Endodermal cell (in vitro differentiated cells): ENCODE measurements at regions not wholly inside any gene's neighbourhood (a gene's known extent, or its start where the extent isn't known, plus 50 kb on each side); places are given as distances from the start of the nearest gene placed in this dataset.

Experiments used
- DNase-seq: peaks from one replicate; pipeline ENCODE4 v3.0.0-alpha.2; 2017
- H3K27ac ChIP-seq: 2 replicates; pipeline ENCODE4 v1.5.1; 2013; ENCODE audit warnings: mild to moderate bottlenecking, low read depth, low read length, moderate library complexity
- H3K27me3 ChIP-seq: 2 replicates; pipeline ENCODE4 v1.6.1; 2013; ENCODE audit warnings: mild to moderate bottlenecking, low read length, moderate library complexity; ENCODE audit not compliant: insufficient read depth, control insufficient read depth, poor library complexity, severe bottlenecking
- H3K36me3 ChIP-seq: 2 replicates; pipeline ENCODE4 v1.7.0; 2013; ENCODE audit warnings: mild to moderate bottlenecking, low read length, moderate library complexity; ENCODE audit not compliant: control insufficient read depth, insufficient read depth
- H3K4me1 ChIP-seq: one replicate; pipeline ENCODE4 v1.7.0; 2013; ENCODE audit warnings: low read length; ENCODE audit not compliant: control insufficient read depth, insufficient read depth
- H3K4me3 ChIP-seq: 2 replicates; pipeline ENCODE4 v1.5.1; 2013; ENCODE audit warnings: mild to moderate bottlenecking, low read length, moderate library complexity
- H3K9ac ChIP-seq: 2 replicates; pipeline ENCODE4 v1.6.1; 2013; ENCODE audit warnings: mild to moderate bottlenecking, low read length, moderate library complexity; ENCODE audit not compliant: poor library complexity, severe bottlenecking; ENCODE audit errors: extremely low read depth
- H3K9me3 ChIP-seq: 2 replicates; pipeline ENCODE4 v1.6.1; 2013; ENCODE audit warnings: mild to moderate bottlenecking, low read length, moderate library complexity; ENCODE audit not compliant: control insufficient read depth
- H3K27ac Mint-ChIP-seq: 2 replicates; pipeline ENCODE4 v1.8.0; 2020; ENCODE audit warnings: mixed read lengths
- H3K27me3 Mint-ChIP-seq: 2 replicates; pipeline ENCODE4 v1.8.0; 2021; ENCODE audit warnings: mild to moderate bottlenecking, mixed read lengths; ENCODE audit not compliant: insufficient read depth
- H3K36me3 Mint-ChIP-seq: 2 replicates; pipeline ENCODE4 v1.8.0; 2020; ENCODE audit warnings: low read depth, mixed read lengths
- H3K4me1 Mint-ChIP-seq: 2 replicates; pipeline ENCODE4 v1.8.0; 2020; ENCODE audit warnings: mixed read lengths
- H3K4me3 Mint-ChIP-seq: 2 replicates; pipeline ENCODE4 v1.8.0; 2020; ENCODE audit warnings: mild to moderate bottlenecking, moderate library complexity, mixed read lengths
- H3K9me3 Mint-ChIP-seq: 2 replicates; pipeline ENCODE4 v1.8.0; 2020; ENCODE audit warnings: mild to moderate bottlenecking, mixed read lengths
- whole genome bisulfite sequencing, 2 experiments: methylation state at CpG; one replicate each; pipeline versions ENCODE4 v1.1.5 to v1.1.7; 2013; ENCODE audit warnings: missing lambda C conversion rate in 2 of 2, mixed read lengths in 1 of 2; ENCODE audit not compliant: insufficient coverage in 1 of 2, insufficient read length in 1 of 2; 5-methylcytosine and 5-hydroxymethylcytosine counted together
- TF ChIP-seq, protein P1 (sequence below): fragments of 200-600 bp; sonication (generic); conservative IDR thresholded peaks from 2 replicates; pipeline ENCODE4 v1.5.0; 2021; ENCODE audit warnings: antibody characterized with exemption, mild to moderate bottlenecking

DNA sequence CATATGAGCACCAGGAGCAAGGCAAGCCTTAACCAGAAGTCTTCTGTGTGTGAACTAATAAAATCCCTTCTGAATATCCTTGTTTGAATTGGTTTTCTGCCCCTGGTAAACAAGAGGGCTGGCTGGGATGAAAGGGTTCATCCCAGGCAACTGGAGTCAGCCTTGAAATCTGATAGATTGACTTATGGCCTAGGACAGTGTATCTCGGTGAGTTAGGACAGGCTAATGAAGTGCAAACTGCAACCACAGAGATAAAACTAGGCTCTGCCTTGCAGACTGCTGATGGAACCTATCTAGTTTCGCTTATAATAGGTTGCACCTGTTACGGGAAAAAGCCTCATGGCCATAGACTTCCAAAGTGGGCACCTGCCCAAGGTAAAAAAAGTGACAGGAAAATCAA is 451.9 kb upstream of the NOVA1 start:
- H3K9me3 Mint-ChIP-seq: peaks cover 16% of the 10 kb centered on the region
- no peak for DNase-seq
- Histone ChIP-seq H3K9ac (no peak overlapping the region), H3K9me3 (no peaks in the 10 kb centered on the region), H3K27ac (no peak overlapping the region), H3K36me3 (no peaks in the 10 kb centered on the region), H3K4me3 (no peak overlapping the region), H3K27me3 (no peaks in the 10 kb centered on the region), H3K4me1 (no peaks in the 10 kb centered on the region)
- H3K4me3 Mint-ChIP-seq: no peak overlapping the region
- 85 to 89% methylated on average over 3 of the region's 3 CpGs for WGBS, 2 experiments
- no peaks in the 10 kb centered on the region for H3K36me3 Mint-ChIP-seq
- peaks cover 6% of the 10 kb centered on the region for H3K4me1 Mint-ChIP-seq
- no peaks in the 10 kb centered on the region for H3K27me3 Mint-ChIP-seq
- no peak overlapping the region for H3K27ac Mint-ChIP-seq
- TF ChIP-seq, protein P1, sequence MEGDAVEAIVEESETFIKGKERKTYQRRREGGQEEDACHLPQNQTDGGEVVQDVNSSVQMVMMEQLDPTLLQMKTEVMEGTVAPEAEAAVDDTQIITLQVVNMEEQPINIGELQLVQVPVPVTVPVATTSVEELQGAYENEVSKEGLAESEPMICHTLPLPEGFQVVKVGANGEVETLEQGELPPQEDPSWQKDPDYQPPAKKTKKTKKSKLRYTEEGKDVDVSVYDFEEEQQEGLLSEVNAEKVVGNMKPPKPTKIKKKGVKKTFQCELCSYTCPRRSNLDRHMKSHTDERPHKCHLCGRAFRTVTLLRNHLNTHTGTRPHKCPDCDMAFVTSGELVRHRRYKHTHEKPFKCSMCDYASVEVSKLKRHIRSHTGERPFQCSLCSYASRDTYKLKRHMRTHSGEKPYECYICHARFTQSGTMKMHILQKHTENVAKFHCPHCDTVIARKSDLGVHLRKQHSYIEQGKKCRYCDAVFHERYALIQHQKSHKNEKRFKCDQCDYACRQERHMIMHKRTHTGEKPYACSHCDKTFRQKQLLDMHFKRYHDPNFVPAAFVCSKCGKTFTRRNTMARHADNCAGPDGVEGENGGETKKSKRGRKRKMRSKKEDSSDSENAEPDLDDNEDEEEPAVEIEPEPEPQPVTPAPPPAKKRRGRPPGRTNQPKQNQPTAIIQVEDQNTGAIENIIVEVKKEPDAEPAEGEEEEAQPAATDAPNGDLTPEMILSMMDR: no peak

DNA sequence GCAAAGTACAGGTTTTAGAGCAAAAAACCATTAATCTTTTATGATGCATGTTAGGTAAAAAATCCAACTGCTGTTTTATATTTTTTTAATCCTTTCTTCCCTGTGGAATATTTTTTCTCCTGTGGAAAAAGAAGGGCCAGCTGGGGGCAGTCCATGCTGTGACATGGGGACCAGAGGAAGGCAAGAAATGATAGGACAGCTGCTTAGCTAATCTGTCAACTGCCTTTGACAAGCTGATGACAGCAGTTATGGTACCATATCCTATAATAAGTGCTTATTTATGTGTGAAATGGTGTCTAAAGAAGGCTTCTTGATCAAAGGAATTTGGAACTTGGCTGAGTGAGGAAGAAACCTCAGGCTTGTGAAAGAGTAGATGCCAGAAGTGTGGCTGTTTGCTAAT is 452.4 kb upstream of the NOVA1 start:
- no peak overlapping the region for H3K4me3 Mint-ChIP-seq
- no peaks in the 10 kb centered on the region for H3K4me1 ChIP-seq
- H3K36me3 ChIP-seq: no peaks in the 10 kb centered on the region
- H3K9ac ChIP-seq: no peak overlapping the region
- H3K27me3 Mint-ChIP-seq: no peaks in the 10 kb centered on the region
- no peak overlapping the region for H3K4me3 ChIP-seq
- H3K9me3 Mint-ChIP-seq: peaks cover 16% of the 10 kb centered on the region
- no peaks in the 10 kb centered on the region for H3K9me3 ChIP-seq
- no peak overlapping the region for H3K27ac ChIP-seq
- no peak for DNase-seq
- H3K4me1 Mint-ChIP-seq: peaks cover 6% of the 10 kb centered on the region
- H3K27ac Mint-ChIP-seq: no peak overlapping the region
- no peaks in the 10 kb centered on the region for H3K27me3 ChIP-seq
- TF ChIP-seq, protein P1: peak; percentile 35
- H3K36me3 Mint-ChIP-seq: no peaks in the 10 kb centered on the region

DNA sequence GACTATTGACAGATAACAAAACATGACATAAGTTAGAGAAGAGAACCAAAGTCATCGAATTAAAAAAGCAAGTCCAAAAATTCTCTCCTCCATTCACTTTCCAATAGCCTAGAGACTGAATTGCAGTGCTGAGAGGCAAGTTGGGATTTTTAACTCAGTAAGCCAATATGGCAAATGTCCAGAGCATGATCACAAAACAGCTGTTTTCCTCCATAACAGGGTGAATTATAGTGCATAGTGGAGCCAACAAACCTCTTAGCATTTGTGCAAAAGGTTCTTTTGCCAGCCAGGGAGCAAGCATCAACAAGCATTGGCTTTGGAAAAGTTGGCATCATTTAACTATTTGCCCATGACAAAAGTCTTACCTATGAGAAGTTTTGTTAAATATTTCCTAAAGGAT is 458.8 kb upstream of the NOVA1 start:
- H3K4me3 ChIP-seq: no peak overlapping the region
- H3K4me3 Mint-ChIP-seq: no peak overlapping the region
- TF ChIP-seq, protein P1: no peak
- H3K27ac Mint-ChIP-seq: no peak overlapping the region
- H3K9me3 Mint-ChIP-seq: peaks cover 16% of the 10 kb centered on the region
- H3K9me3 ChIP-seq: no peaks in the 10 kb centered on the region
- H3K4me1 Mint-ChIP-seq: no peaks in the 10 kb centered on the region
- DNase-seq: no peak
- H3K27me3 Mint-ChIP-seq: no peaks in the 10 kb centered on the region
- H3K27ac ChIP-seq: no peak overlapping the region
- H3K27me3 ChIP-seq: no peaks in the 10 kb centered on the region
- no peaks in the 10 kb centered on the region for H3K36me3 ChIP-seq
- no peaks in the 10 kb centered on the region for H3K36me3 Mint-ChIP-seq
- WGBS, 2 experiments: 100% methylated on average over 1 of the region's 1 CpG; no CpG with 5 or more reads in 1 of the 2 experiments
- no peaks in the 10 kb centered on the region for H3K4me1 ChIP-seq
- no peak overlapping the region for H3K9ac ChIP-seq
